HCT116 (cell line): ENCODE measurements at regions not wholly inside any gene's neighbourhood (a gene's known extent, or its start where the extent isn't known, plus 50 kb on each side); places are given as distances from the start of the nearest gene placed in this dataset.
A peak's percentile ranks its signal among the peaks of the same experiment; 100 is the strongest.

ENCODE experiments used
- ATAC-seq: fragments of 200-7000 bp; cut with Tn5 transposase; 2 replicates; pipeline ENCODE4 v1.9.1; 2020; ENCODE audit warnings: mild to moderate bottlenecking, moderate library complexity
- BruUV-seq: library from RNA; stranded (reverse); fragments of 400-500 nt; replicated peaks from 2 replicates; lab custom pipeline; 2021; lab: Mats Ljungman, UMichigan
- CTCF ChIA-PET: fragments of 300-600 bp; sonication (Branson Sonifier 250); formaldehyde crosslinking; loops from one replicate; lab custom pipeline; 2021; ENCODE audit warnings: antibody characterized with exemption; lab: Charles Lee
- POLR2A ChIA-PET: fragments of 300-600, 350-600 bp; sonication (Branson Sonifier 250); formaldehyde crosslinking; loops from one replicate; lab custom pipeline; 2021; ENCODE audit warnings: antibody characterized with exemption; lab: Charles Lee
- RAD21 ChIA-PET, 2 experiments: fragments of 300-600 bp; sonication (Branson Sonifier 250); formaldehyde crosslinking; loops; one replicate each; lab custom pipeline; 2023; ENCODE audit warnings: low total read pairs in 2 of 2; ENCODE audit not compliant: uncharacterized antibody in 2 of 2, unreplicated experiment in 2 of 2, low non-redundant PET in 1 of 2; lab: Charles Lee
- DNase-seq: peaks from one replicate; pipeline ENCODE4 v3.0.0-alpha.2; 2010; ENCODE audit warnings: low read depth, low spot score
- H2AFZ ChIP-seq: fragments of 200-600 bp; shearing (Covaris generic), sonication (generic); 2 replicates; pipeline ENCODE4 v1.6.1; 2017; ENCODE audit warnings: low read depth, mixed run types, mixed read lengths, antibody characterized with exemption, low read length; ENCODE audit not compliant: poor library complexity, severe bottlenecking
- H3K27ac ChIP-seq: 2 replicates; pipeline ENCODE4 v1.5.1; 2012; ENCODE audit warnings: low read depth, low read length
- H3K27me3 ChIP-seq: fragments of 200-600 bp; sonication (generic); 2 replicates; pipeline ENCODE4 v1.6.1; 2016; ENCODE audit warnings: mixed run types, low read length, mixed read lengths; ENCODE audit not compliant: insufficient read depth
- H3K36me3 ChIP-seq, 2 experiments: fragments of 200-500 bp in 1 of 2; fragments of 200-600 bp in 1 of 2; sonication (Bioruptor generic) in 1 of 2; sonication (generic) in 1 of 2; 2 replicates each; pipeline versions ENCODE4 v1.5.1 to v1.6.1; 2014 to 2016; ENCODE audit warnings: low read length in 2 of 2, inconsistent platforms in 1 of 2, mixed read lengths in 1 of 2, mixed run types in 1 of 2; ENCODE audit not compliant: insufficient read depth in 2 of 2, control insufficient read depth in 1 of 2
- H3K4me1 ChIP-seq, 2 experiments: fragments of 200-600 bp in 1 of 2; sonication (generic) in 1 of 2; 2 replicates each; pipeline versions ENCODE4 v1.5.1 to v1.6.1; 2012 to 2017; ENCODE audit warnings: low read length in 2 of 2, inconsistent platforms in 1 of 2, mild to moderate bottlenecking in 1 of 2, mixed read lengths in 1 of 2, mixed run types in 1 of 2, moderate library complexity in 1 of 2; ENCODE audit not compliant: insufficient read depth in 2 of 2, control insufficient read depth in 1 of 2
- H3K4me2 ChIP-seq: fragments of 200-600 bp; sonication (generic); 2 replicates; pipeline ENCODE4 v1.6.1; 2017; ENCODE audit warnings: mixed run types, low read length, mixed read lengths
- H3K4me3 ChIP-seq, 2 experiments: fragments of 200-600 bp in 1 of 2; sonication (generic) in 1 of 2; replicated peaks in 1 of 2; 2 replicates each; pipeline ENCODE4 v1.5.1; 2011 to 2016; ENCODE audit warnings: low read length in 2 of 2, control low read depth in 1 of 2, low read depth in 1 of 2, mild to moderate bottlenecking in 1 of 2, mixed read lengths in 1 of 2, mixed run types in 1 of 2
- H3K79me2 ChIP-seq: fragments of 200-600 bp; sonication (generic); 2 replicates; pipeline ENCODE4 v1.6.1; 2017; ENCODE audit warnings: mild to moderate bottlenecking, mixed run types, low read length, moderate library complexity, mixed read lengths; ENCODE audit not compliant: insufficient read depth
- H3K9ac ChIP-seq: fragments of 200-600 bp; sonication (generic); 2 replicates; pipeline ENCODE4 v1.6.1; 2016; ENCODE audit warnings: low read length, mixed read lengths
- H3K9me2 ChIP-seq: fragments of 200-600 bp; sonication (generic), shearing (Covaris generic); 2 replicates; pipeline ENCODE4 v1.6.1; 2017; ENCODE audit warnings: mixed run types, mild to moderate bottlenecking, moderate library complexity; ENCODE audit not compliant: insufficient read depth
- H3K9me3 ChIP-seq, 2 experiments: fragments of 200-500 bp in 1 of 2; fragments of 200-600 bp in 1 of 2; sonication (Bioruptor generic) in 1 of 2; sonication (generic) in 1 of 2; 2 replicates each; pipeline ENCODE4 v1.6.1; 2014 to 2017; ENCODE audit warnings: low read length in 2 of 2, mixed read lengths in 2 of 2, inconsistent platforms in 1 of 2, low read depth in 1 of 2, mild to moderate bottlenecking in 1 of 2, mixed run types in 1 of 2, moderate library complexity in 1 of 2; ENCODE audit not compliant: control insufficient read depth in 1 of 2, insufficient read depth in 1 of 2
- H4K20me1 ChIP-seq: fragments of 200-600 bp; sonication (generic), shearing (Covaris generic); 2 replicates; pipeline ENCODE4 v1.6.1; 2017; ENCODE audit warnings: mixed run types, mild to moderate bottlenecking, moderate library complexity; ENCODE audit not compliant: insufficient read depth
- CBX3 ChIP-seq: IDR thresholded peaks from 2 replicates; pipeline ENCODE4 v1.6.1; 2012; ENCODE audit warnings: low read depth
- FOSL1 ChIP-seq: IDR thresholded peaks from 2 replicates; pipeline ENCODE4 v1.6.1; 2012; ENCODE audit warnings: low read depth
- JUND ChIP-seq: IDR thresholded peaks from 2 replicates; pipeline ENCODE4 v1.6.1; 2012
- POLR2AphosphoS5 ChIP-seq: IDR thresholded peaks from 2 replicates; pipeline ENCODE4 v1.6.1; 2011; ENCODE audit warnings: mild to moderate bottlenecking, low read depth, low read length, moderate library complexity
- RAD21 ChIP-seq: IDR thresholded peaks from 2 replicates; pipeline ENCODE4 v1.6.1; 2012; ENCODE audit warnings: low read depth, mild to moderate bottlenecking
- REST ChIP-seq: IDR thresholded peaks from 2 replicates; pipeline ENCODE4 v1.6.1; 2012; ENCODE audit warnings: low read depth
- SP1 ChIP-seq: IDR thresholded peaks from 2 replicates; pipeline ENCODE4 v1.6.1; 2012; ENCODE audit warnings: low read depth
- intact Hi-C: fragments of 100-400 bp; cut with micrococcal nuclease; formaldehyde crosslinking; loops from 2 replicates; pipeline ENCODE4 v1.10.0; 2022
- TF ChIP-seq, protein P1 (sequence below): IDR thresholded peaks from 2 replicates; pipeline ENCODE4 v1.6.1; 2012
- TF ChIP-seq, protein P2 (sequence below): IDR thresholded peaks from 2 replicates; pipeline ENCODE4 v1.6.1; 2011; ENCODE audit warnings: mild to moderate bottlenecking, low read length, moderate library complexity; ENCODE audit not compliant: insufficient replicate concordance; ENCODE audit errors: extremely low read depth

DNA sequence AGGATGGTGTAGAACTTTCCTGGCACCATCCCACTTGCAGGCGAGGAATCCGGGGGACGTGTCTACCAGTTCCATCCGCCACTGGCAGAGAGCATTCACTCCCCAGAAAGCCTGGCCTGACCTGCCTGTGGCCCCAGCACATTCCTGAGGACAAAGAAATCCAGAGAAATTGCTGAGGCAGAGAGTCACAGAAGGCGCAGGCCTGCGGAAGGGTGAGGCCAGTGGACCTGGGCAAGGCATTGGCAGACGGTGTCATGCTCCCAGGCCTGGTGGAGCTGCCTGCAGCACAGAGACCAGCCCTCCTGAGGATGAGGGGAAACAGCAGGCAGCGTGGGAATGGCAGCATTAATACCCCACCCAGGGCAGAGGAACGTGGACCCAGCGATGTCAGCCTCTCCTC, 81.2 kb upstream of the F3 start:
- H3K9ac ChIP-seq = peak overlapping the region; percentile 70
- no TSS peak for BruUV-seq
- H3K4me3 ChIP-seq = peak overlapping the region in 1 of 2 experiments; percentile 3; a peak in 1 of 4 replicates
- CTCF ChIA-PET = no interaction called here
- peaks cover 0 to 7% of the 10 kb centered on the region in 2 experiments; a peak in 1 of 4 replicates for H3K9me3 ChIP-seq
- H3K79me2 ChIP-seq = no peaks in the 10 kb centered on the region
- TF ChIP-seq, protein P1, sequence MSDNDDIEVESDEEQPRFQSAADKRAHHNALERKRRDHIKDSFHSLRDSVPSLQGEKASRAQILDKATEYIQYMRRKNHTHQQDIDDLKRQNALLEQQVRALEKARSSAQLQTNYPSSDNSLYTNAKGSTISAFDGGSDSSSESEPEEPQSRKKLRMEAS = peak; percentile 78
- TF ChIP-seq, protein P2, sequence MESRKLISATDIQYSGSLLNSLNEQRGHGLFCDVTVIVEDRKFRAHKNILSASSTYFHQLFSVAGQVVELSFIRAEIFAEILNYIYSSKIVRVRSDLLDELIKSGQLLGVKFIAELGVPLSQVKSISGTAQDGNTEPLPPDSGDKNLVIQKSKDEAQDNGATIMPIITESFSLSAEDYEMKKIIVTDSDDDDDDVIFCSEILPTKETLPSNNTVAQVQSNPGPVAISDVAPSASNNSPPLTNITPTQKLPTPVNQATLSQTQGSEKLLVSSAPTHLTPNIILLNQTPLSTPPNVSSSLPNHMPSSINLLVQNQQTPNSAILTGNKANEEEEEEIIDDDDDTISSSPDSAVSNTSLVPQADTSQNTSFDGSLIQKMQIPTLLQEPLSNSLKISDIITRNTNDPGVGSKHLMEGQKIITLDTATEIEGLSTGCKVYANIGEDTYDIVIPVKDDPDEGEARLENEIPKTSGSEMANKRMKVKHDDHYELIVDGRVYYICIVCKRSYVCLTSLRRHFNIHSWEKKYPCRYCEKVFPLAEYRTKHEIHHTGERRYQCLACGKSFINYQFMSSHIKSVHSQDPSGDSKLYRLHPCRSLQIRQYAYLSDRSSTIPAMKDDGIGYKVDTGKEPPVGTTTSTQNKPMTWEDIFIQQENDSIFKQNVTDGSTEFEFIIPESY = no peak
- TF ChIP-seq JUND = peak; percentile 64
- peak; percentile 50; the same call in 1 of the 2 replicates for TF ChIP-seq FOSL1
- TF ChIP-seq RAD21 = 0 out of 2 replicates have a peak, but pooled peaks have one; percentile 41
- peak; percentile 65 for TF ChIP-seq POLR2AphosphoS5
- peak; percentile 92 for TF ChIP-seq SP1
- TF ChIP-seq REST = no peak
- TF ChIP-seq CBX3 = peak; percentile 86; the same call in 1 of the 2 replicates
- intact Hi-C loops = loop anchor here (5.0 kb wide), 1 partner anchor 180 kb away; no protein-coding TSS in a partner anchor
- POLR2A ChIA-PET = no interaction called here
- H2AFZ ChIP-seq = no peak overlapping the region
- peaks cover 49 to 66% of the 10 kb centered on the region in 2 experiments for H3K4me1 ChIP-seq
- no peaks in the 10 kb centered on the region for H3K9me2 ChIP-seq
- RAD21 ChIA-PET = no interaction called here
- H3K36me3 ChIP-seq = no peaks in the 10 kb centered on the region
- ATAC-seq (peak; percentile 76), DNase-seq (peak; percentile 57)
- no peaks in the 10 kb centered on the region for H3K27me3 ChIP-seq
- peak overlapping the region; percentile 70 for H3K27ac ChIP-seq
- no peaks in the 10 kb centered on the region for H4K20me1 ChIP-seq
- peak overlapping the region; percentile 64 for H3K4me2 ChIP-seq
